Gastroesophageal sphincter (tissue), 4 donors: ENCODE measurements at regions not wholly inside any gene's neighbourhood (a gene's known extent, or its start where the extent isn't known, plus 50 kb on each side); places are given as distances from the start of the nearest gene placed in this dataset.

Experiments
- ATAC-seq: fragments of 150-250 bp; one replicate; pipeline ENCODE4 v1.9.1; 2016; ENCODE audit warnings: mild to moderate bottlenecking, moderate library complexity
- H3K27ac ChIP-seq, 4 donors: fragments of 200-600 bp; sonication (generic) in 3 of 4; 1 replicate in 3 of 4; 2 replicates in 1 of 4; pipeline ENCODE4 v1.5.1; 2016 to 2019
- H3K27me3 ChIP-seq: fragments of 200-600 bp; sonication (generic); one replicate; pipeline ENCODE4 v1.5.1; 2019
- H3K36me3 ChIP-seq, 2 donors: fragments of 200-600 bp; sonication (generic); one replicate each; pipeline ENCODE4 v1.5.1; 2019; ENCODE audit warnings: control low read depth in 1 of 2
- H3K4me1 ChIP-seq, 3 donors: fragments of 200-600 bp; sonication (generic); 1 replicate in 2 of 3; 2 replicates in 1 of 3; pipeline ENCODE4 v1.5.1; 2016 to 2019; ENCODE audit warnings: control low read depth in 2 of 3
- H3K4me3 ChIP-seq, 2 donors: fragments of 200-600 bp; sonication (generic); one replicate each; pipeline ENCODE4 v1.5.1; 2019; ENCODE audit warnings: mild to moderate bottlenecking in 1 of 2, moderate library complexity in 1 of 2
- H3K9me3 ChIP-seq, 3 donors: fragments of 200-600 bp; sonication (generic); one replicate each; pipeline ENCODE4 v1.5.1; 2017 to 2019; ENCODE audit warnings: control low read depth in 2 of 3
- EP300 ChIP-seq: sonication (generic); formaldehyde crosslinking; IDR thresholded peaks from one replicate; pipeline ENCODE4 v1.6.1; 2017; ENCODE audit warnings: antibody characterized with exemption, mild to moderate bottlenecking
- POLR2A ChIP-seq, 2 donors: fragments of 450-650 bp; IDR thresholded peaks; one replicate each; pipeline ENCODE4 v1.6.1; 2017; ENCODE audit warnings: antibody characterized with exemption in 2 of 2, mild to moderate bottlenecking in 2 of 2, moderate library complexity in 1 of 2
- POLR2AphosphoS5 ChIP-seq: sonication (generic); formaldehyde crosslinking; IDR thresholded peaks from one replicate; pipeline ENCODE4 v1.6.1; 2017; ENCODE audit warnings: antibody characterized with exemption
- WGBS, 2 donors: methylation state at CpG; one replicate each; pipeline ENCODE4 v1.1.5; 2018; ENCODE audit warnings: low coverage in 1 of 2; 5-methylcytosine and 5-hydroxymethylcytosine counted together
- TF ChIP-seq, protein P1 (sequence below), 4 experiments: fragments of 200-600 bp in 2 of 4; fragments of 450-650 bp in 2 of 4; sonication (generic) in 1 of 4; IDR thresholded peaks; one replicate each; pipeline ENCODE4 v1.5.1; 2017 to 2019; ENCODE audit warnings: antibody characterized with exemption in 4 of 4, mild to moderate bottlenecking in 2 of 4, moderate library complexity in 2 of 4

- Histone ChIP-seq H3K36me3 (no peaks in the 10 kb centered on the region), H3K4me3 (no peak overlapping the region), H3K9me3 (peaks cover 0 to 7% (median 0%) of the 10 kb centered on the region in 3 donors), H3K4me1 (no peaks in the 10 kb centered on the region), H3K27me3 (no peaks in the 10 kb centered on the region), H3K27ac (no peak overlapping the region)
- ATAC-seq = no peak
- TF ChIP-seq EP300 = no peak
- no peak for TF ChIP-seq POLR2AphosphoS5
- TF ChIP-seq POLR2A (IDR thresholded peaks at IDR 0.05) = no peak
- TF ChIP-seq, protein P1, sequence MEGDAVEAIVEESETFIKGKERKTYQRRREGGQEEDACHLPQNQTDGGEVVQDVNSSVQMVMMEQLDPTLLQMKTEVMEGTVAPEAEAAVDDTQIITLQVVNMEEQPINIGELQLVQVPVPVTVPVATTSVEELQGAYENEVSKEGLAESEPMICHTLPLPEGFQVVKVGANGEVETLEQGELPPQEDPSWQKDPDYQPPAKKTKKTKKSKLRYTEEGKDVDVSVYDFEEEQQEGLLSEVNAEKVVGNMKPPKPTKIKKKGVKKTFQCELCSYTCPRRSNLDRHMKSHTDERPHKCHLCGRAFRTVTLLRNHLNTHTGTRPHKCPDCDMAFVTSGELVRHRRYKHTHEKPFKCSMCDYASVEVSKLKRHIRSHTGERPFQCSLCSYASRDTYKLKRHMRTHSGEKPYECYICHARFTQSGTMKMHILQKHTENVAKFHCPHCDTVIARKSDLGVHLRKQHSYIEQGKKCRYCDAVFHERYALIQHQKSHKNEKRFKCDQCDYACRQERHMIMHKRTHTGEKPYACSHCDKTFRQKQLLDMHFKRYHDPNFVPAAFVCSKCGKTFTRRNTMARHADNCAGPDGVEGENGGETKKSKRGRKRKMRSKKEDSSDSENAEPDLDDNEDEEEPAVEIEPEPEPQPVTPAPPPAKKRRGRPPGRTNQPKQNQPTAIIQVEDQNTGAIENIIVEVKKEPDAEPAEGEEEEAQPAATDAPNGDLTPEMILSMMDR (IDR thresholded peaks at IDR 0.05) = no peak
Measured at GRCh38 chr1:194723067-194723466, 1536.7 kb upstream of the B3GALT2 start.

DNA sequence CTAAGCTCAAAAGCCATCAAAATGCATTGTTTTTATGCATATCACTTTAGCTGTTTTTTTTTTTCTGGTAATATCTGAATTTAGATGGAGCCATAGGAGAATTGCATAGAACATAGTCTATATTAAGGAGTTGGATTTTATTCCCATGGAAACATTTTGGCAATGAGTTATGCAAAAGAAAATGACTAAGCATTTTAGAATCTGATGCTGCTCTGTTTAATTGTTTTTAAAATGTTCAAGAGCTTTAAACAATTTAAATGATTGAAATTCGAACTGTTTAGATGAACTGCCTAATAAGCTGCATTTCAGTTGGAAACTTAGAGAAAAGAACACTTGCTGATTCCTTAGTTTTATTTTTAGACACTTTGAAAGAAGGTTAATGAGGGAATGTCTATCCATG is 1531.5 kb upstream of the B3GALT2 start:
- no peak for ATAC-seq
- TF ChIP-seq EP300 (no peak), POLR2A (IDR thresholded peaks at IDR 0.05) (no peak)
- no peak overlapping the region for H3K4me3 ChIP-seq
- H3K27me3 ChIP-seq = no peaks in the 10 kb centered on the region
- H3K36me3 ChIP-seq = no peaks in the 10 kb centered on the region
- H3K27ac ChIP-seq = no peak overlapping the region
- WGBS, 2 donors = 13 to 29% methylated on average over 1 of the region's 1 CpG
- H3K4me1 ChIP-seq = no peaks in the 10 kb centered on the region
- H3K9me3 ChIP-seq = peaks cover 0 to 7% (median 0%) of the 10 kb centered on the region in 3 donors

DNA sequence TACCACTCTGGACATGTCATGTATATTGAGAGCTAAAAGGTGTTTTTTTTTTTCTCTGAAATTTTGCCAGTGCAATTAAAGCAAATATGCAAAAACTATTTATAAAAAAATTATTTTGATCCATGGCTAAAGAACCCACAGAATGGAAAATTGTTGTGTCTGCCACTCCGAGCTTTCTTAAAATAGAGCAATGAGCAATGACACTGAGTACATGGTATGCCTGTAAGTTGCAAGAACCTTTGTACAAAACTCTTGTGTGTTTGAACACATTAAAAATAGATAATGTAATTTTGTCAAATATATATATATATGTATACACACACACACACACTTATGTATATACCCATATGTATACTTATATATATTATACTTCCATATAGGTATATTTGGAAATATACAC is 1530.9 kb upstream of the B3GALT2 start:
- TF ChIP-seq POLR2AphosphoS5 (no peak), POLR2A (IDR thresholded peaks at IDR 0.05) (no peak)
- WGBS, 2 donors = 20 to 36% methylated on average over 1 of the region's 1 CpG
- Histone ChIP-seq H3K9me3 (peaks cover 0 to 7% (median 0%) of the 10 kb centered on the region in 3 donors), H3K4me3 (no peak overlapping the region), H3K27ac (no peak overlapping the region), H3K27me3 (no peaks in the 10 kb centered on the region), H3K36me3 (no peaks in the 10 kb centered on the region), H3K4me1 (no peaks in the 10 kb centered on the region)
- no peak for ATAC-seq

DNA sequence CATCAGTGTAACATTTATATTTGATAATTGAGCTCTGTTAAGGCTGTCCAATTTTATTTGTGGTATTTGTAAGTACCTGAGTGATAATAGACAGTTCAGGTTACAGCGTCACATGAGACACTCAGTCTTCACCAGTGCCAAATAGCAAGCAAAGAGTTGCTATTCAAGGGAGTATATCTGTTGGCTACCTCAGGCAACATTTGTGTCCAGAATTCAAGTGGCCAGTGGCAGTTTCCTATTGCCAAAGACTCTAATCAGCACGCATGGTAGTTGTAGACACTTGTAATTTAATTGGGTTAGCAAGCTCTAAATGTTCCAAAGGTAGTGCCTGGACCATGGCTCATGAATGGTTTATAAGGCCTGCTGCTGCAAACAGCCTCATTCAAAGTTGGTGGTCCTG is 1524.3 kb upstream of the B3GALT2 start:
- 89 to 100% methylated on average over 1 to 2 of the region's 2 CpGs for WGBS, 2 donors
- ATAC-seq = no peak
- no peak overlapping the region for H3K4me3 ChIP-seq

GRCh38 chr1:194709439-194709838 is 1523.0 kb upstream of the B3GALT2 start:
- no peak for ATAC-seq
- Histone ChIP-seq H3K27ac (no peak overlapping the region), H3K4me3 (no peak overlapping the region), H3K9me3 (no peaks in the 10 kb centered on the region), H3K36me3 (no peaks in the 10 kb centered on the region), H3K27me3 (no peaks in the 10 kb centered on the region), H3K4me1 (no peaks in the 10 kb centered on the region)
- WGBS, 2 donors = 82 to 92% methylated on average over 1 to 2 of the region's 3 CpGs
- TF ChIP-seq POLR2A (IDR thresholded peaks at IDR 0.05) (no peak), POLR2AphosphoS5 (no peak), EP300 (no peak)
- TF ChIP-seq, protein P1 (IDR thresholded peaks at IDR 0.05) = no peak

More for the DNA sequence above, 1524.3 kb upstream of the B3GALT2 start:
- no peaks in the 10 kb centered on the region for H3K27me3 ChIP-seq
- H3K4me1 ChIP-seq = no peaks in the 10 kb centered on the region
- H3K36me3 ChIP-seq = no peaks in the 10 kb centered on the region
- TF ChIP-seq POLR2AphosphoS5 (no peak), POLR2A (IDR thresholded peaks at IDR 0.05) (no peak)
- TF ChIP-seq, protein P1 (IDR thresholded peaks at IDR 0.05) = no peak
- no peak overlapping the region for H3K27ac ChIP-seq
- H3K9me3 ChIP-seq = no peaks in the 10 kb centered on the region

- WGBS, 2 donors = 90 to 94% methylated on average over 2 to 4 of the region's 6 CpGs
- ATAC-seq = no peak
- H3K4me3 ChIP-seq = no peak overlapping the region
Measured at GRCh38 chr1:194707074-194707473, 1520.7 kb upstream of the B3GALT2 start.

More at GRCh38 chr1:194707074-194707473, 1520.7 kb upstream of the B3GALT2 start:
- no peaks in the 10 kb centered on the region for H3K27me3 ChIP-seq
- H3K4me1 ChIP-seq = no peaks in the 10 kb centered on the region
- no peaks in the 10 kb centered on the region for H3K36me3 ChIP-seq
- H3K27ac ChIP-seq = no peak overlapping the region
- TF ChIP-seq, protein P1 (IDR thresholded peaks at IDR 0.05) = no peak
- TF ChIP-seq POLR2A (IDR thresholded peaks at IDR 0.05) (no peak), EP300 (no peak), POLR2AphosphoS5 (no peak)
- no peaks in the 10 kb centered on the region for H3K9me3 ChIP-seq
